CMK (cell line): ENCODE measurements at regions not wholly inside any gene's neighbourhood (a gene's known extent, or its start where the extent isn't known, plus 50 kb on each side); places are given as distances from the start of the nearest gene placed in this dataset.
"Not testable (repeated sequence)": the region's sequence is repeated elsewhere in the genome, so short reads cannot be mapped to it uniquely, and the experiment has no call there.

Experiments
- DNase-seq: peaks from one replicate; pipeline ENCODE4 v3.0.0-alpha.2; 2010; ENCODE audit warnings: low read depth

DNA sequence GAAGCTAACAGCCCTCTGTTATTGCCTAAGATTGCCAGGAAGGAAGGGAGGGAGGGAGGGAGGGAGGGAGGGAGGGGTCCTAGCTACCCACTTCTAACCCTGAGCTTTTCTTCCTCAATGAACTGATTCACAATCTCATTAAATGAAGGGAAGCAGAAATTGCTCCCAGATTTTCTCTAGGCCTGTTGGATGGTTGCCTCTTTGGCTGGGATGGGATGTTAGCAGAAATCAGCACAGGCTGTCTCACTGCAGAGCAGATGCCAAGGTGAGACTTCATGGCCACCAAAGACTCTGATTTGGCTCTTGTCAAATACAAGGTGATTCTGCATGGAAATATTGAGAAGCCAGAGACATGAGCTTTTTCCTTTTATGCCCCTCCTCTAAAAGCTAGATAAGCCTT lies 578.6 kb downstream of the ACTL7B start:
- DNase-seq = no peak

DNA sequence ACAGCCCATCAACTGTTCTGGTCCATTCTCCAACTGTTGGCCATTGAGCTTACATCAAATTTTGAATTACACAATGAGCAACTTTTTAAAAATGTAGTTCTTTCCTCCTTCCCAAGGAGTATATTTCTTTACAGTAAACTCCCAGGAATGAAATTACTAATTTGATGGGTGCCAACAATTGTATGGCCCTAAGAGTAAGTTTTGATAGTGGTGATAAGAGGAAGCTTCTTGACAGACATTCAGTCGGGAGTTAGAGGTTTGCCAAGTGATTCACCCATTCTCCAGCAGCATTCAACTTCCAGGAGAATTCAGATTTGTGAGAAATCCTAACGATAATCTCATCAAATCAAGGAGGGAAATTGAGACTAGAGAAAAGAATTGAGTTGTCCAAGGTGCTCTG lies 579.9 kb downstream of the ACTL7B start:
- DNase-seq = no peak

DNA sequence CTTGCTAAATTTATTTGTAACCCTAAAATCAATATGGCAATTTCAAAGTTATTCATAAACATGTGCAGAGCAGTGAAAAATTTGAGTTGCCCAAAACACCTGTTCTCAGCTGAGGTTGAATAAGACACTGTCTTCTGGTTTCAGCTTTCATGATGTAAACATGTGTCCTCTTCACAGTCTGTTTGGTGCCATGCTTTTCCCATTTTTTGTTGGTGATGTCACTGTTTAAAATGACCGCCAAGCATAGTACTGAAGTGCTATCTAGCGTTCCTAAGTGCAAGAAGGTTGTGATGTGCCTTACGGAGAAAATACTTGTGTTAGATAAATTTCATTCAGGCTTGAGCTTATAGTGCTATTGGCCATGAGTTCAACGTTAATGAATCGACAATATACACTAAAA lies 580.8 kb downstream of the ACTL7B start:
- no peak for DNase-seq

DNA sequence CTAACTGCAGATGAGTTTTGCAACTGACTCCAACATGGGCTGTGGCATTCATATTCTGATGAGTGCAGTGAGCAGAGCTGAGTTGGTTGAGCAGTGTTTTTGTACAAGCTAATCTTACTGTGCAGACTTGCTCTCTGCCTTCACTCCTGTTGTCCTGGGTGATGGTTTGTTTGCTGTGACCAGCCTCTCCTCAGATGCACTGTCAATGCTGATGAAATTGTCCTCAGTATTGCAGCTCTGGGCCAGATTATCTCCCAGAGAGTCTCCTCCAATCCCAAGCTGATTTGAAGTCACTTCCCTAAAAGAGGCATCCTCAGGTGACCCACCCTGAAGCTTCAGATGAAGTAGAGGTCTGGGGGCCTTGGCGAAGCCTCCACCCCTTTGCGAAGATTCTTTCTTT lies 581.8 kb downstream of the ACTL7B start:
- DNase-seq = no peak

DNA sequence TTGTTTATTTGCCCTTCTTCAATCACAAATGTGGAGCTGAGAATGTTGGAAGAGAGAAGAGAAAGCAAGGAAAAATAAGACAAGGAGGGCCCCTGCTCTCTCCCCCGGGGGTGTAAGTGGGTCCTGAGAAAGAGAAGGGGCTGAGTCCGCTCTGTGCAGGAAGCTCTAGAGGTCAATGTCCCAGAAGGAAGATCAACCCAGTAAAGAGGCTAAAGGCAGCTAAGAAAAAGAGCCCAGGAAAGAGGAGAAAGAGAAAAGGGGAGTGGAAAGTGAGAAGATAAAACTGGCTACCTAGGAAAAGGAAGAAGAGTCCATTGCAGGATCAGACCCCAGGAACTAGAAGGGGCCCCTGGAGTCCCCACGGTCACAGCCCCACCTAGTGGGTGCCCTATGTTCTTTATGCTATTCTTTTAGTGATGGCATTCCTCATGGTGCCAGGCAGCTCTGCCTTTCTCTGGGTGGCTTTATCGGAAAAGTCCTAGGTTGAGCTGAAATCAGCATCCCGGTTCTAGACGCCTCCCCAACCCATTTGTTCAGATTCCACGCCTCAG lies 583.4 kb downstream of the ACTL7B start:
- no peak for DNase-seq

DNA sequence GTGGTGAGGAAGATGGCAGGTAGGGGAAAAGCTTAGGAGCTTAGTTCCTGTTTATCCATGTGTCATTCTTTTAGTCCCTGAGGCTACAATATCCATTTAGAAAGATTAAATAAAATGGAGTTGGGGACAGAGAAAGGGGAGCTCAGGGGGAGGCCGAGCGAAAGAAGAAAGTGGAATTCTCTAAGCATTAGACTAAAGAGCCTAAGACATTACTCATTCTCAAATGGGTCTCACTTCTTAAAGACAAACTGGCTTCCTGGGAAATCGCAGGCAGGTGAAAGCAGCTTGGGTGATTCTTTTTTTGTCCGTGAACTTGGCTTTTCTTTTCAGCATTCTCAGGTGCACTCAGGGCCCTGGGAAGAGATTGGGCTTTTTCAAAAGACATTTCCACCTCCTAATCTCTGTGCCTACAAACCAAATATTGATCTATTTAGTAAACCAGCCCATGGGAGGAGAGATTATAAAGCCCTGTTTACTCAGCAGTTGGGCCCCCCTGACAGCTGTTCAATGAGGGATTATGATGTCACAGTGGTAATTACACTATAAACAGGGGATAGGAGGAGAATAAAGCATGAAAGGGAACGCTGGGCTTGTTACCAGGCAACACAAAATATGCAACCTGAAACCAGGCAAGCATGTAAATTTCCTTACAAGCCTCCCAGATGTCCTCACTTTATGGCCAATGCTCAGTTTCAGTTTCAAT lies 584.0 kb downstream of the ACTL7B start:
- DNase-seq = no peak

DNA sequence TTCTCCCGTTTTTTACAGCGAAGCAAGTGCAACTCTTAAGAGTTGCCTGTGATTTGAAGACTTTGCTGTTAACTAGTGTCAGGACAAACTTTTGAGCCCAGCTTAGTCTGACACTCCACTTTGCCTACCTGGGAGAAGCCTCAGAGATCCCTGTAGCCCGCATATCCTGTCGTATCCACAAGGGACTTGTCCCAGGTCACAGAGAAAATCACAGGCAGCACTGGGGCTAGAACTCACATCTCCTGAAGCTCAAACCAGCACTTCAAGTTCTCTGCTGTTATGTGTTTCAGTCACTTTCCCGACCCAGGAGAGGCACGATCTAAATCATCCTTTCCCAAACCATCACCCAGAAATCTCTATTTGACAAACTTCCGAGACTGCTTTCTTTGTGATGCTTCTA lies 584.5 kb downstream of the ACTL7B start:
- no peak for DNase-seq

DNA sequence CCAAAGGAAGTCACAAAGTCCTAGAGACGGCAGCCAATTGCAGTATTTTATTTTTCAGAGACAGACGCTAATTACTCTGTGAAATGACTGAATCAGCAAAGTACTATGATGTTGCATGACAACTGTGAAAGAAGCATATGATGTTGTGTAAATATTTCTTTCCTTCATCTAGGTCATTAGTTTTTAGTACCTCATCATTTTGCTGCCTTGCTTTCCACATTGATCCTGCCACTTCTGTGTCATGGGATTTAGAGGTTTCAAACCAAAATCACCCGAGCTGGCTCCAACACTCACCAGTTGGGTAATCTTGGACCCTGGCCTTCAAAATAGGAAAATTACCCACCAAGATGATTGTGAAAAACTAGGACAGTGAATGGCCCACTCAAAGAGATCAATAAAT lies 585.2 kb downstream of the ACTL7B start:
- no peak for DNase-seq

DNA sequence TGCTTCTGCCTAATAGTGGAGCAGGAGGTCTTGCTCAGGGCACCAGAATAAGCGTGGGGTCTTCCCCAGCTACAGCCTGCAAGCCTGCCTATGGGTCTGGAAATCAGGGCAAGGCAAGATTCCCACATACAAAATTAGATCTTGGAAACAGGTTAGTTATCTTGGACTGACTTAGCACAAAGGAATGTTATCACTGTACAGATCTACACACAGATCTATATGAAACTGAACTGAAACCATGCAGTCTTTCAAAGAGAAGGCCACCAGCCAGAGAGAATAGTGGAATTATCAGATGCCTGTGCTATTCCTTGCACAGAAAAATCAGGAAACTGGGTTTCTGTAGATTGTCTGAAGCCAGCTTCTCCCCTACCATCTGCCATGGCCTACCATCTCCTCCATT lies 585.7 kb downstream of the ACTL7B start:
- no peak for DNase-seq

DNA sequence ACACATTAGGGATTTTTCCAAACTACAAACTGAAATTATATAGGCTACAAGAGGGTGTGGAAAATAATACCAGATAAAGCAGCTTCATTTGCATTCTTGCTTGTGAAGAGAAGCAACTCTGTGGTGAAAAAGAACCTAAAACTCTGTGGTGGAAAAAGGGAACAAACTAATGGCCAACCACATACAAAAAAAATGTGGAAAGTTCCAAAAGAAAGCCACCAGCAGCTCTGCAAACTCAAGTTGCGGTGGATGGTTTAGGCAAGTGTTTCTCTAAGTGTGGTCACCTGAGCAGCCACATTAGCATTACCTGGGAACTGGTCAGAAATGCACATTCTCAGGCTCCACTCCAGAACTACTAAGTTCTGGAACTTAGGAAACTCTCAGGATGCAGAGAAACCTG lies 586.4 kb downstream of the ACTL7B start:
- DNase-seq = no peak

DNA sequence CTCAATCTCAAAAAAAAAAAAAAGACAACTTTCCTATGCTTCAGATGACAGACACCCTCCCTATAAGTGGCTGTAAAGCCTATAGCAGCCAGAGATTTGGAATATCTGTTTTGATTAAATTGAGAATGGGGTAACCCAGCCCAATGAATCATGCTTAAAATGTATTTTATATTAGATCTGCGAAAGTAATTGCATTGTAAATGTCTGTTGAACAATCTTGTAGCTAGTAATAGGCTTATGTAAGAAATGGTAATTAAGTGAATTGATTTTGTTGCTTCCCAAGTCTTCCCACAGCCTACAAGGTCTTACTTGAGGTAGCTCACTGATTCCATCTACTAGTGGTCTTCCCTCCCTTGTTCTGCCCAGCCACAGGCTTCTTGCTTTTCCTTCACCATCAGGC lies 590.7 kb downstream of the ACTL7B start:
- DNase-seq = no peak

DNA sequence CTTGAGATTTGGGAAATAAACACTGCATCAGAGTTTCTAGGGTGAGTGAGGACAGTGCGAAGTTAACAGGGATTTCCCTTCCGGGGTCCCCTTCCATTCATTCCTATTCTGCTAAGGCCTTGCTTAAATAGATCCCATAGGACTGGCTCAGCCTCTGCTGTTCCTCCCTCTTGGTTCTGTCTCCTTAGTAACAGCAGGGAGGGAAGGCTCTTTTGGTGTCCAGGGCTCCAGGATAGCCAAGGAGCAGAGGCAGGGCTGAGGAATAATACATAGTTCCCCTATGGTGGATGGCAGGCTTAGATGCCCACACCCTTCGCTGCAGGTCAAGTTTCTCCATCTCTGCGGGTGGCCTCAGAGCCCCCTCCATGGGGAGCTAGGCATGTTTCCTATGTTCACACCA lies 591.7 kb downstream of the ACTL7B start:
- no peak for DNase-seq

DNA sequence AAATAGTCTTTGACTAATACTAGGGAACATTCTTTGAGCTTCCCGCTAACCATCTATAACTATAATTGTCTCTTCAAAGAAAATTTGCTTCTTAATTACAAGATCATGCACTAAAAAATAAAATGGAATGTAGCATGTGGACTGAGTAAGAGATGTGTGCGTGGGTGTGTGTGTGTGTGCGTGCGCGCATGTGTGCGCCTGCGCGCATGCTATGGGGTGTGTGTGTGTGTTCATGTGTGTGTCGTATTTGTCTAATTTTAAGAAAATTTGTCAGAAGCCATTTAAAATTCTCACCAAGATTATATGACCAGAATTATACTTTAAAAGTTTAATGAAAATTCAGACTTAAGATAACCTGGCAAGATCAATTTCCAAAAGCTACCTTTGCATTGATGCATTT lies 593.0 kb downstream of the ACTL7B start:
- no peak for DNase-seq

DNA sequence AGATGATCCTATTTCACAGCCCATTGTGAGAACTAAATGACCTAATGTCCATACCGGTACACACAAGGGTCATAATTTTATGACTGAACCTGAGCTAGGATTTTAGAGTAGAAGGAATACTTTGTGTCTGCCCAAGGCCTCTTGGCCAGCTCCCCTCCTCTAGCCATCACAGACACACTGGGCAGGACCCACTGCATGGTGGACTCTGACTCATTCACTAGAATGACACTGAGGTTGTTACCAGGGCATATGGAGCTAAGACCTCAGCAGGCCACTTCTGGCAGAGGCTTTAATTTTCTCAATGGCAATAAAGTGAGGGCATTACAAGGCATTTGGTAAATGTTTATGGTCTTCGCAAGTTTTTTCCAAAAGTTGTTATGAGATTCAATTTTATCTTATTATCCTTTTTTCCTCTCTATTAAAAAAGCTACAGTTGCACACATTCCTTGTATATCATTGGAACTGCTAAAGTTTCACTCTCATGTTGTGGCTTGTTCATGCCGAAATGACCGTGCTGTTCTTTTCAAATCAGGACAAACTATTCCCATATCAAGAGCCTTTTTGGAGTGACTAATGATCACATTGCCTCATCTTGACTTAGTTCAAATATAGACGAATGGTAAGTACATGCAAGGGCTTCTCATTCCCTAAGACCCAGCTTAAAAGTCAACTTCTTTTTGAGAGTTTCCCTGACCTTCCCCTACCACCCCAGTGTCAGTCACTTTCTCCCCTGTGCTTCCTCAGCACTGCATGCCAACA lies 595.7 kb downstream of the ACTL7B start:
- DNase-seq = no peak

DNA sequence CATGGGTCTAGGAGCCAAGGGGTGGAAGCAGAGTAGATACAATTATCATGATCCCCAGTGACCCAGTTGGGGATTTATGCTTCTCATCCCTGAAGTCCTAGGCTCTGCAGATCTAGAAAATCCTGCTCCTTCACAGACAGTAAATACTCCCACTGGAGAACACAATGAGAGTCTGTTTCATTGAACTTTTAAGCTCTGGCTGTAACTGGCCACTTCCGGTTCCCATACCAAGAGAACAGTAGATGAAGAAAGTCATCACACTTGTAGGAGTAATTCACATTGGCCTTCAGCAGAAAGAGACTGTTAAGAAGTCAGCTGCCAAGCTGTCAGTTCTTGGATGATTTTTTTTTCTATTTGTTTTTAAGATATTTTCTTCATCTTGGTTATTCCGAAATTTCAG lies 597.1 kb downstream of the ACTL7B start:
- DNase-seq = no peak

DNA sequence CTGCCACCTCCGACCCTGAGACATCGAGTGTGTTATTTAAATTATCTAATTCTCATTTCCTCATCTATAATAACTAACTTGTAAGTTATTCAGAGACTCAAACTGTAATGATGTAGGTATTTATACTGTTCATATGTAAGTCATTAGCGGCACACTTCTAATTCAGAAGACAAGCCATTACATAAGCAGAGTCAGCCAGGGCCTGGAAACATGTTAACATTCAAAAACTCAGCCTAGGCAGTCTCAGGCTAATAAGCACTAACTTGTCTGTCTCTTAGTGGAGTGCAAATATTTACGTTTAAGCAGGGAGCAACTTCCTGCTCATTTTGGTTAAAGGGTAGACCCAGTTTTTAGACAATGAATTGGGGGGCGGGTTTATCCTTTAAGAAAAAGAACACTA lies 598.4 kb downstream of the ACTL7B start:
- no peak for DNase-seq

DNA sequence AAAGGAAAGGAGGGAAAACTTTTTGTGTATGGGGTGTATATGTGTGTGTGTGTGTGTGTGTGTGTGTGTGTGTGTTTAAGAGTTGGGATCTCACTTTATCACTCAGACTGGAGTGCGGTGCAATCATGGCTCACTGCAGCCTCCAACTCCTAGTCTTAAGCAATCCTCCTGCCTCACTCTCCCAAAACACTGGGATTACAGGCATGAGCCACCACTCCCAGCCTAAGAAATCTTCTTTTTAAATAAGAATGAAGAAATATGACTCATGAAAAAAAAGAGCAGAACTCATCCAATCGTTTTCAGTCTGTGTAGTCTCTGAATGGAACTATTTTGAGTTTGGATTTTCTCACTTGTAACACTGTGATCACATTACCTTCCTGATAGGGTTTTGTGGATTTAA lies 601.5 kb downstream of the ACTL7B start:
- no peak for DNase-seq

DNA sequence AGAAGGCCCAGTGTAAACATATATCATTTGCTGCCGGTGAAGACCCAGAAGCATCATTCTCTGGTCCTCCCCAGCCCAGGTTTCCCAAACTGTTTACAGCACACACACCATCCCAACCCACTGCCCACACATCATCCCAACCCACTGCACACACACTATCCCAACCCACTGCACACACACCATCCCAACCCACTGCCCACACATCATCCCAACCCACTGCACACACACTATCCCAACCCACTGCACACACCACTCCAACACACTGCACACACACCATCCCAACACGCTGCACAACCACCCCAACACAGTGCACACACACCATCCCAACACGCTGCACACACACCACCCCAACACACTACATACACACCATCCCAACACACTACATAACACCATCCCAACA lies 608.4 kb downstream of the ACTL7B start:
- DNase-seq = not testable (repeated sequence)

DNA sequence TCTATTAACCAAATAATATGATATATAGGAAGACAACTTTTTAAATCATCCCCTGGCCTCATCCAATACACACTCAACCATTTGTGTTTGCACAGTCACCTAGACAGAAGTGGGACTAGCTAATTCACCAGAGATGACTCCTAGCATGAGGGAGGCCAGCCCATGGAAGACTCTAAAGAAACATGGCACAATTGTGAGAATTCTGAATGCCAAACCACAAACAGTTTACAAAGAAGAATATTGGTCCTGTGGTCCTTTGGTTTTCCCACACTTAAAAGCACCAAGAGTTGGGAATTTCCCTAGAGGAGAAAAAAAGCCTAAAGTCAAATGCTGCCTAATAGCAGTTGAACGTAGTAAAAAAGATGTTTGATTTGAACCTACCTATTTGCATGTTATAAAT lies 609.9 kb downstream of the ACTL7B start:
- no peak for DNase-seq

DNA sequence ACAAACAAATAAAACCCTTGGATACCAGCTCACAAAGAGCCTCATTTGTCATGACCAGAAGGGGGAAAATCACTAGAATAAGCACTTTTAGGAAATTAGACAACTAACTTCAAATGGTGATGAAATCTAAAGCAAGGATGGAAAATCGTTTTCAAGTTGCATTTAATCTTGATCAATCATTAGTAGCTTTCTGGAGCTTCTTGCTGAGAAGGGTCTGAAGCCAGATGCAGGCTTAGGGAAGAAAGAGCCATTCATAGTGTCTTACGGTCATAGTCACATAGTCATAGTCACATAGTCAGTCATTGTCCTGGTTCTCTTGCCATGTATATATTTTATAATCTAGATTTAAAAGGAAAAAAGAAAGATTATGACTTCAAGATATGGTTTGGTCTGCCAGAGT lies 610.5 kb downstream of the ACTL7B start:
- no peak for DNase-seq

DNA sequence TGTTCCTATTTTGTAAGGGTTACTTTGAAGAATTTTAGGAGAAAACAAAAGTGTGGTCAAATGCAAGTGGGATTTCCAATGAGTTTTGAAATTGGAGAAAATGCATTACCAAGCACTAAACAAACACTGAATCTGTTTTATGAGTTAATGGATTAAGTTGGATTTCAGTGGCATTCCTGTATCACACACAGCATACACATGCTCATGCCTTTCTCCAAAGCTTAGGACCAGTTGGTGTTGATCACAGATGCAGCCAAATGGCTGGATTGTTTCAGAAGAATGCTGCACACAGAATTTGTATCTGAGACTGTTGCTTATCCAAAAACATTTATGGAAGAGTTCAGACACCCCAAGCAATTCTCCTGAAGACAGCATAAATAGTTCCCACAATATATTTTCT lies 611.1 kb downstream of the ACTL7B start:
- DNase-seq = no peak

DNA sequence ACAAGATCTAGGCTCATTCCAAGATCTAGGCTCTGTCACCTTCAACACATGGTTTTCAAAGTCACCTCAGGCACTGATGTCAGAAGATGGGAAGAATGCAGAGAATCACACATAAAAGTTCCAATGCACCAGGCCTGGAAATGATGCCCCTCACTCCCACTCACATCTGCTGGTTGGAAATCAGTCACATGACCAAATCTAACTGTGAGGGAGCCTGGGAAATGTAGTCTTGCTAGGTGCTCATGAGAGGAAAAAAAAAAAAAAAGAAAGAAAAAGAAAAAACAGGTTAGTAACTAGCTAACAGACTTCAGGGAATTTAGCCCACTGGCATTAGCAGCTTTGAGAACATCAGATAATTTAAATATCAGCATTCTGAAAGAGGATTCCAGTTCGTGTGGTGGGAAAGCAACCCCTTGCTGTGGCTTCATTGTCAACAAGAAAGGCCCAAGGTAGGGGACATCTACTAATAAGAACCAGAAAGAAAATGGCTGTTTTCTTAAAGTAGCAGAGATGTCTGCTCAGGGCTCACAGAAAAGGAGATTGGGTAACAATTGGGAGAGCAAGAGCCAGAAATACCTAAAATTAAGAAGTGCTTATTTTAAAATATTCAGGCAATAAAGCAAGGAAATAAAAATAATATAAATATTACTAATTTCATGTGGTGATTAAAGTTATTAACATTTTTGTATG lies 614.3 kb downstream of the ACTL7B start:
- DNase-seq = no peak

DNA sequence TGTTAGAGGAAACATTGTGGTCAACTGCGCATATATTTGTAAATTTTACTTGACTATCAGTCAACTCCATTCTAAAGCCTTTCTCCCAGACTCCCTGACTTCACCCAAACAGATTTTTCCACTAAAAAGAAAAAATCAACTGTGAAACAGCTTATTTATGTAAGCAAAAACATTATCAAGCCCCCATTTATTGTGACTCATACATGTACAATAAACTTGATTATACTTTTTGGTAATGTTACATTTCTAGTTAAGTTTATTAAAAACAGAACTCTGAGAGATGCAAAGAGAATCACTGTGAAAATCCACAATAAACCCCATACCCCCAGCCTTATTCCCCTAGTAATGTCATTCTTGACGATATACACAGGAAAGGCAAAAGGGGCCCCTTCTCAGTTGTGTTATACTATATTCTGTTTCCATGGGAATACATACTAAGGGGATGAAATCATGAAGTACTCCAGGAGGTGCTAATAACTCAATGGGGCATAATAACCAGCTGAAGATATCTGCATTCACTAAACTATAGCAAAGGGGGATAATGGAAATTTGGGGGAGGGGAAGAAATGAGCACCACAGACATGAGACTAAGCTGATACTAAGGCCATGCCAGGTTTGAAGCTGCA lies 616.0 kb downstream of the ACTL7B start:
- no peak for DNase-seq
